ENCODE measurements at regions not wholly inside any gene's neighbourhood (a gene's known extent, or its start where the extent isn't known, plus 50 kb on each side); places are given as distances from the start of the nearest gene placed in this dataset.

GRCh38 chr2:242020196-242021004 lies 150.9 kb downstream of the RTP5 start:
- no peak for TF ChIP-seq CTCF (IDR thresholded peaks at IDR 0.05)
- TF ChIP-seq POLR2A (IDR thresholded peaks at IDR 0.05), result no peak

Data from lower leg skin (tissue), 3 donors.